ENCODE measurements at regions not wholly inside any gene's neighbourhood (a gene's known extent, or its start where the extent isn't known, plus 50 kb on each side); places are given as distances from the start of the nearest gene placed in this dataset.

GRCh38 chr20:22466447-22467171, 117.8 kb downstream of the FOXA2 start:
- intact Hi-C loops (cut with DNase I) = no loop called here
- H3K4me3 ChIP-seq = no peak overlapping the region
- DNase-seq (ENCODE audit: extremely low spot score in 2 of 2) = no peak
- H3K4me1 ChIP-seq = no peaks in the 10 kb centered on the region
- no peaks in the 10 kb centered on the region for H3K27me3 ChIP-seq
- H3K36me3 ChIP-seq = no peaks in the 10 kb centered on the region
- no peak overlapping the region for H3K27ac ChIP-seq
- TF ChIP-seq POLR2A (IDR thresholded peaks at IDR 0.05) (no peak), CTCF (IDR thresholded peaks at IDR 0.05) (no peak), POLR2AphosphoS5 (IDR thresholded peaks at IDR 0.05; ENCODE audit: insufficient read depth in 1 of 2, low read depth in 1 of 2) (no peak)
- H3K9me3 ChIP-seq = no peaks in the 10 kb centered on the region

GRCh38 chr20:22465622-22466446, 118.5 kb downstream of the FOXA2 start:
- no peak overlapping the region for H3K27ac ChIP-seq
- H3K4me1 ChIP-seq = no peaks in the 10 kb centered on the region
- H3K27me3 ChIP-seq = no peaks in the 10 kb centered on the region
- TF ChIP-seq POLR2A (IDR thresholded peaks at IDR 0.05) (no peak), POLR2AphosphoS5 (IDR thresholded peaks at IDR 0.05; ENCODE audit: insufficient read depth in 1 of 2, low read depth in 1 of 2) (no peak), CTCF (IDR thresholded peaks at IDR 0.05) (no peak)
- H3K9me3 ChIP-seq = no peaks in the 10 kb centered on the region
- no peak overlapping the region for H3K4me3 ChIP-seq
- intact Hi-C loops (cut with DNase I) = no loop called here
- DNase-seq (ENCODE audit: extremely low spot score in 2 of 2) = no peak
- no peaks in the 10 kb centered on the region for H3K36me3 ChIP-seq

- DNase-seq (ENCODE audit: extremely low spot score in 2 of 2) = no peak
- Histone ChIP-seq H3K27me3 (no peaks in the 10 kb centered on the region), H3K36me3 (no peaks in the 10 kb centered on the region), H3K9me3 (no peaks in the 10 kb centered on the region), H3K4me3 (no peak overlapping the region), H3K27ac (no peak overlapping the region), H3K4me1 (no peaks in the 10 kb centered on the region)
- TF ChIP-seq CTCF (IDR thresholded peaks at IDR 0.05) = no peak
- intact Hi-C loops (cut with DNase I) = no loop called here
These were observed 119.9 kb downstream of the FOXA2 start for GRCh38 chr20:22464312-22465003.

- Histone ChIP-seq H3K27me3 (no peaks in the 10 kb centered on the region), H3K27ac (no peak overlapping the region), H3K36me3 (no peaks in the 10 kb centered on the region), H3K9me3 (no peaks in the 10 kb centered on the region), H3K4me1 (no peaks in the 10 kb centered on the region), H3K4me3 (no peak overlapping the region)
- TF ChIP-seq POLR2AphosphoS5 (IDR thresholded peaks at IDR 0.05; ENCODE audit: insufficient read depth in 1 of 2, low read depth in 1 of 2) = no peak
- TF ChIP-seq CTCF (IDR thresholded peaks at IDR 0.05) = no peak
- TF ChIP-seq POLR2A (IDR thresholded peaks at IDR 0.05) = no peak
- DNase-seq (ENCODE audit: extremely low spot score in 2 of 2) = no peak
- intact Hi-C loops (cut with DNase I) = no loop called here
These were observed 121.1 kb downstream of the FOXA2 start for GRCh38 chr20:22462975-22463914.

Data from vagina (tissue), 2 donors.